WTC11 (cell line): ENCODE measurements at regions not wholly inside any gene's neighbourhood (a gene's known extent, or its start where the extent isn't known, plus 50 kb on each side); places are given as distances from the start of the nearest gene placed in this dataset.
"Not testable (repeated sequence)": the region's sequence is repeated elsewhere in the genome, so short reads cannot be mapped to it uniquely, and the experiment has no call there.

ENCODE experiments used
- ATAC-seq: fragments of 200-7000 bp; cut with Tn5 transposase; 2 replicates; pipeline ENCODE4 v1.10.0; 2021; ENCODE audit warnings: mild to moderate bottlenecking, moderate library complexity
- CTCF ChIA-PET: fragments of 300-600 bp; sonication (Branson Sonifier 250); formaldehyde crosslinking; loops from one replicate; lab custom pipeline; 2021; ENCODE audit warnings: antibody characterized with exemption; lab: Charles Lee
- POLR2A ChIA-PET: fragments of 350-600 bp; sonication (Branson Sonifier 250); formaldehyde crosslinking; loops from one replicate; lab custom pipeline; 2021; ENCODE audit warnings: antibody characterized with exemption; lab: Charles Lee
- DNase-seq: peaks from one replicate; pipeline ENCODE4 v3.0.0; 2021; ENCODE audit warnings: low spot score
- H3K27ac Mint-ChIP-seq: 2 replicates; pipeline ENCODE4 v1.8.0; 2021; ENCODE audit warnings: mixed read lengths
- H3K27me3 Mint-ChIP-seq: 2 replicates; pipeline ENCODE4 v1.8.0; 2021; ENCODE audit warnings: low read depth, mild to moderate bottlenecking, moderate library complexity, mixed read lengths
- H3K36me3 Mint-ChIP-seq: 2 replicates; pipeline ENCODE4 v1.8.0; 2021; ENCODE audit warnings: mixed read lengths
- H3K4me1 Mint-ChIP-seq: 2 replicates; pipeline ENCODE4 v1.8.0; 2022; ENCODE audit warnings: mixed read lengths
- H3K4me3 Mint-ChIP-seq: 2 replicates; pipeline ENCODE4 v1.8.0; 2021; ENCODE audit warnings: mild to moderate bottlenecking, moderate library complexity, mixed read lengths
- H3K9me3 Mint-ChIP-seq: 2 replicates; pipeline ENCODE4 v1.8.0; 2021; ENCODE audit warnings: mixed read lengths
- AR ChIP-seq: fragments of 250-450 bp; sonication (Bioruptor Pico); IDR thresholded peaks from 2 replicates; pipeline ENCODE4 v1.9.0; 2021; ENCODE audit warnings: mild to moderate bottlenecking
- CREM ChIP-seq: sonication (generic); formaldehyde crosslinking; IDR thresholded peaks from 2 replicates; pipeline ENCODE4 v1.8.1; 2022; ENCODE audit warnings: mild to moderate bottlenecking, missing genetic modification reagents, moderate library complexity
- E2F1 ChIP-seq: sonication (generic); formaldehyde crosslinking; IDR thresholded peaks from 2 replicates; pipeline ENCODE4 v1.8.0; 2022; ENCODE audit warnings: mild to moderate bottlenecking, missing genetic modification reagents
- E2F4 ChIP-seq: sonication (generic); formaldehyde crosslinking; IDR thresholded peaks from 2 replicates; pipeline ENCODE4 v1.8.1; 2022; ENCODE audit warnings: low read depth, mild to moderate bottlenecking, moderate library complexity, missing genetic modification reagents, borderline replicate concordance
- ESRRA ChIP-seq: sonication (generic); formaldehyde crosslinking; IDR thresholded peaks from 2 replicates; pipeline ENCODE4 v1.8.1; 2022; ENCODE audit warnings: mild to moderate bottlenecking, missing genetic modification reagents, borderline replicate concordance
- FOXK1 ChIP-seq: sonication (generic); formaldehyde crosslinking; IDR thresholded peaks from 2 replicates; pipeline ENCODE4 v1.8.0; 2022; ENCODE audit warnings: mild to moderate bottlenecking, moderate library complexity, missing genetic modification reagents
- FOXP4 ChIP-seq: sonication (generic); formaldehyde crosslinking; IDR thresholded peaks from 2 replicates; pipeline ENCODE4 v1.8.0; 2022; ENCODE audit warnings: mild to moderate bottlenecking, missing genetic modification reagents
- GTF2I ChIP-seq: fragments of 250-450 bp; sonication (Bioruptor Pico); conservative IDR thresholded peaks from 2 replicates; pipeline ENCODE4 v1.4.0; 2021; ENCODE audit warnings: mild to moderate bottlenecking
- HMGA2 ChIP-seq: fragments of 250-450 bp; sonication (Bioruptor Pico); IDR thresholded peaks from 2 replicates; pipeline ENCODE4 v1.4.0; 2021; ENCODE audit warnings: mild to moderate bottlenecking, moderate library complexity
- IRF1 ChIP-seq: sonication (generic); formaldehyde crosslinking; IDR thresholded peaks from 2 replicates; pipeline ENCODE4 v1.8.0; 2023; ENCODE audit warnings: missing genetic modification reagents
- IRF2 ChIP-seq: sonication (generic); formaldehyde crosslinking; IDR thresholded peaks from 2 replicates; pipeline ENCODE4 v1.8.0; 2022; ENCODE audit warnings: low read depth, missing genetic modification reagents, borderline replicate concordance
- JAZF1 ChIP-seq: fragments of 250-450 bp; sonication (Bioruptor Pico); IDR thresholded peaks from 2 replicates; pipeline ENCODE4 v1.9.0; 2021; ENCODE audit warnings: moderate library complexity, mild to moderate bottlenecking, inconsistent platforms
- NR1H2 ChIP-seq: sonication (generic); formaldehyde crosslinking; IDR thresholded peaks from 2 replicates; pipeline ENCODE4 v1.9.0; 2021; ENCODE audit warnings: mild to moderate bottlenecking, moderate library complexity, missing genetic modification reagents
- OVOL2 ChIP-seq: fragments of 250-450 bp; sonication (Bioruptor Pico); IDR thresholded peaks from 2 replicates; pipeline ENCODE4 v1.9.0; 2021; ENCODE audit warnings: mild to moderate bottlenecking, borderline replicate concordance
- PRDM15 ChIP-seq: sonication (generic); formaldehyde crosslinking; IDR thresholded peaks from 2 replicates; pipeline ENCODE4 v1.8.0; 2022; ENCODE audit warnings: missing genetic modification reagents
- SMAD4 ChIP-seq: sonication (generic); formaldehyde crosslinking; IDR thresholded peaks from 2 replicates; pipeline ENCODE4 v1.8.0; 2022; ENCODE audit warnings: mild to moderate bottlenecking, missing genetic modification reagents
- SP1 ChIP-seq: sonication (generic); formaldehyde crosslinking; conservative IDR thresholded peaks from 2 replicates; pipeline ENCODE4 v1.8.1; 2022; ENCODE audit warnings: missing genetic modification reagents
- TCF7 ChIP-seq: sonication (generic); formaldehyde crosslinking; IDR thresholded peaks from 2 replicates; pipeline ENCODE4 v1.8.0; 2022; ENCODE audit warnings: mild to moderate bottlenecking, low read depth, missing genetic modification reagents, moderate library complexity
- TP53 ChIP-seq: sonication (generic); formaldehyde crosslinking; IDR thresholded peaks from 2 replicates; pipeline ENCODE4 v1.8.1; 2023; ENCODE audit warnings: mild to moderate bottlenecking, missing genetic modification reagents
- ZNF138 ChIP-seq: sonication (generic); formaldehyde crosslinking; conservative IDR thresholded peaks from 2 replicates; pipeline ENCODE4 v1.8.1; 2022; ENCODE audit warnings: mild to moderate bottlenecking, moderate library complexity, missing genetic modification reagents
- ZNF396 ChIP-seq: fragments of 250-450 bp; sonication (Bioruptor Pico); IDR thresholded peaks from 2 replicates; pipeline ENCODE4 v1.8.0; 2021; ENCODE audit warnings: mild to moderate bottlenecking, moderate library complexity, borderline replicate concordance
- ZNF416 ChIP-seq: fragments of 250-450 bp; sonication (Bioruptor Pico); IDR thresholded peaks from 2 replicates; pipeline ENCODE4 v1.9.0; 2021; ENCODE audit warnings: mild to moderate bottlenecking, inconsistent platforms
- ZNF423 ChIP-seq: fragments of 250-450 bp; sonication (Bioruptor Pico); IDR thresholded peaks from 2 replicates; pipeline ENCODE4 v2.1.2; 2022; ENCODE audit warnings: mild to moderate bottlenecking, moderate library complexity
- ZNF671 ChIP-seq: fragments of 250-450 bp; sonication (Bioruptor Pico); IDR thresholded peaks from 2 replicates; pipeline ENCODE4 v1.8.0; 2021; ENCODE audit warnings: mild to moderate bottlenecking

GRCh38 chr4:43189741-43190140, 297.2 kb downstream of the GRXCR1 start (continued):
- no peak for TF ChIP-seq E2F4 (CRISPR knock-in tag)
- TF ChIP-seq ZNF416 (CRISPR knock-in tag): no peak
- TF ChIP-seq GTF2I (CRISPR knock-in tag): no peak
- TF ChIP-seq SMAD4 (CRISPR knock-in tag): no peak
- TF ChIP-seq TCF7: no peak
- TF ChIP-seq ZNF671 (CRISPR knock-in tag): no peak
- TF ChIP-seq SP1 (CRISPR knock-in tag): no peak
- TF ChIP-seq CREM (CRISPR knock-in tag): no peak
- no peak for TF ChIP-seq NR1H2
- no peak for TF ChIP-seq FOXK1 (CRISPR knock-in tag)
- no peak for TF ChIP-seq FOXP4 (CRISPR knock-in tag)
- no peak for TF ChIP-seq ESRRA (CRISPR knock-in tag)

- H3K4me3 Mint-ChIP-seq, H3K27me3 Mint-ChIP-seq, H3K27ac Mint-ChIP-seq, ATAC-seq, DNase-seq, CTCF ChIA-PET, POLR2A ChIA-PET, H3K4me1 Mint-ChIP-seq, H3K36me3 Mint-ChIP-seq, H3K9me3 Mint-ChIP-seq: not testable (repeated sequence)
- TF ChIP-seq HMGA2: peak; percentile 95
These were observed 320.1 kb downstream of the GRXCR1 start for GRCh38 chr4:43212576-43212975.

- ChIA-PET POLR2A (no interaction called here), CTCF (no interaction called here)
- ATAC-seq: no peak
- Mint-ChIP-seq H3K27me3 (no peaks in the 10 kb centered on the region), H3K4me1 (peaks cover 4% of the 10 kb centered on the region; the same call in 1 of the 2 replicates), H3K4me3 (no peak overlapping the region), H3K9me3 (no peaks in the 10 kb centered on the region), H3K27ac (no peak overlapping the region), H3K36me3 (no peaks in the 10 kb centered on the region)
- no peak for DNase-seq
- TF ChIP-seq PRDM15 (CRISPR knock-in tag): no peak
- TF ChIP-seq JAZF1 (CRISPR knock-in tag): no peak
- no peak for TF ChIP-seq OVOL2 (CRISPR knock-in tag)
- no peak for TF ChIP-seq ZNF396 (CRISPR knock-in tag)
- no peak for TF ChIP-seq ZNF138 (CRISPR knock-in tag)
- no peak for TF ChIP-seq IRF1 (CRISPR knock-in tag)
- no peak for TF ChIP-seq ZNF423 (CRISPR knock-in tag)
- TF ChIP-seq IRF2: no peak
- TF ChIP-seq TP53 (CRISPR knock-in tag): no peak
- TF ChIP-seq E2F1: no peak
- TF ChIP-seq CREM (CRISPR knock-in tag): no peak
- no peak for TF ChIP-seq AR (CRISPR knock-in tag)
These were observed 331.3 kb downstream of the GRXCR1 start for GRCh38 chr4:43223820-43224219.
